Stomach smooth muscle (tissue), 2 donors: ENCODE measurements at regions not wholly inside any gene's neighbourhood (a gene's known extent, or its start where the extent isn't known, plus 50 kb on each side); places are given as distances from the start of the nearest gene placed in this dataset.
"Not testable (repeated sequence)": the region's sequence is repeated elsewhere in the genome, so short reads cannot be mapped to it uniquely, and the experiment has no call there.

Experiments
- H3K27ac ChIP-seq: one replicate; pipeline ENCODE4 v1.7.0; 2013; ENCODE audit warnings: mild to moderate bottlenecking, low read length, inconsistent platforms
- H3K27me3 ChIP-seq, 2 donors: one replicate each; pipeline ENCODE4 v1.7.0; 2013; ENCODE audit warnings: low read length in 2 of 2; ENCODE audit not compliant: insufficient read depth in 2 of 2, control insufficient read depth in 1 of 2
- H3K36me3 ChIP-seq, 2 donors: one replicate each; pipeline ENCODE4 v1.7.0; 2013; ENCODE audit warnings: low read length in 2 of 2; ENCODE audit not compliant: control insufficient read depth in 2 of 2, insufficient read depth in 2 of 2
- H3K4me1 ChIP-seq: one replicate; pipeline ENCODE4 v1.7.0; 2013; ENCODE audit warnings: low read length; ENCODE audit not compliant: control insufficient read depth, insufficient read depth
- H3K4me3 ChIP-seq, 2 donors: one replicate each; pipeline ENCODE4 v1.7.0; 2013; ENCODE audit warnings: low read length in 2 of 2
- H3K9ac ChIP-seq, 2 donors: one replicate each; pipeline ENCODE4 v1.7.0; 2013; ENCODE audit warnings: low read length in 2 of 2, mild to moderate bottlenecking in 1 of 2
- H3K9me3 ChIP-seq, 2 donors: one replicate each; pipeline ENCODE4 v1.7.0; 2013; ENCODE audit warnings: low read length in 2 of 2; ENCODE audit not compliant: control insufficient read depth in 2 of 2
- donor health status: healthy.
- donor health status: Pancreatic carcinoma.

- H3K4me1 ChIP-seq = no peaks in the 10 kb centered on the region
- H3K36me3 ChIP-seq = no peaks in the 10 kb centered on the region
- no peak overlapping the region for H3K4me3 ChIP-seq
- no peak overlapping the region for H3K27ac ChIP-seq
- no peaks in the 10 kb centered on the region for H3K27me3 ChIP-seq
- H3K9me3 ChIP-seq = no peaks in the 10 kb centered on the region
- H3K9ac ChIP-seq = no peak overlapping the region
Measured at GRCh38 chr1:188166654-188167053, 1337.9 kb downstream of the PLA2G4A start.

- no peak overlapping the region for H3K27ac ChIP-seq
- no peaks in the 10 kb centered on the region for H3K9me3 ChIP-seq
- H3K4me1 ChIP-seq = no peaks in the 10 kb centered on the region
- no peaks in the 10 kb centered on the region for H3K36me3 ChIP-seq
- H3K27me3 ChIP-seq = no peaks in the 10 kb centered on the region
- no peak overlapping the region for H3K4me3 ChIP-seq
- H3K9ac ChIP-seq = no peak overlapping the region
Measured at GRCh38 chr1:188169971-188170370, 1341.2 kb downstream of the PLA2G4A start.

GRCh38 chr1:188170411-188170810 is 1341.7 kb downstream of the PLA2G4A start:
- no peak overlapping the region for H3K4me3 ChIP-seq
- no peaks in the 10 kb centered on the region for H3K36me3 ChIP-seq
- no peaks in the 10 kb centered on the region for H3K9me3 ChIP-seq
- no peaks in the 10 kb centered on the region for H3K4me1 ChIP-seq
- H3K27ac ChIP-seq = no peak overlapping the region
- no peaks in the 10 kb centered on the region for H3K27me3 ChIP-seq
- no peak overlapping the region for H3K9ac ChIP-seq

GRCh38 chr1:188170935-188171334 is 1342.2 kb downstream of the PLA2G4A start:
- H3K27me3 ChIP-seq = no peaks in the 10 kb centered on the region
- no peaks in the 10 kb centered on the region for H3K9me3 ChIP-seq
- no peaks in the 10 kb centered on the region for H3K36me3 ChIP-seq
- no peak overlapping the region for H3K27ac ChIP-seq
- no peaks in the 10 kb centered on the region for H3K4me1 ChIP-seq
- no peak overlapping the region for H3K9ac ChIP-seq
- H3K4me3 ChIP-seq = no peak overlapping the region

GRCh38 chr1:188182063-188182462 is 1353.3 kb downstream of the PLA2G4A start:
- H3K27ac ChIP-seq, H3K4me3 ChIP-seq, H3K9ac ChIP-seq, H3K36me3 ChIP-seq, H3K27me3 ChIP-seq, H3K9me3 ChIP-seq, H3K4me1 ChIP-seq: not testable (repeated sequence)

GRCh38 chr1:188188317-188188716 is 1359.6 kb downstream of the PLA2G4A start:
- no peaks in the 10 kb centered on the region for H3K36me3 ChIP-seq
- H3K9ac ChIP-seq = no peak overlapping the region
- no peaks in the 10 kb centered on the region for H3K27me3 ChIP-seq
- peaks cover 0 to 2% of the 10 kb centered on the region in 2 donors for H3K9me3 ChIP-seq
- H3K4me1 ChIP-seq = no peaks in the 10 kb centered on the region
- H3K27ac ChIP-seq = no peak overlapping the region
- no peak overlapping the region for H3K4me3 ChIP-seq

GRCh38 chr1:188194916-188195315 is 1366.2 kb downstream of the PLA2G4A start:
- Histone ChIP-seq H3K36me3 (no peaks in the 10 kb centered on the region), H3K9me3 (peaks cover 0 to 2% of the 10 kb centered on the region in 2 donors), H3K27me3 (no peaks in the 10 kb centered on the region), H3K9ac (no peak overlapping the region), H3K4me1 (no peaks in the 10 kb centered on the region), H3K4me3 (no peak overlapping the region), H3K27ac (no peak overlapping the region)

GRCh38 chr1:188218289-188218688 is 1389.5 kb downstream of the PLA2G4A start:
- Histone ChIP-seq H3K9ac (no peak overlapping the region), H3K36me3 (no peaks in the 10 kb centered on the region), H3K27ac (no peak overlapping the region), H3K9me3 (no peaks in the 10 kb centered on the region), H3K4me1 (no peaks in the 10 kb centered on the region), H3K4me3 (no peak overlapping the region), H3K27me3 (no peaks in the 10 kb centered on the region)

- H3K4me1 ChIP-seq = no peaks in the 10 kb centered on the region
- H3K27me3 ChIP-seq = no peaks in the 10 kb centered on the region
- H3K27ac ChIP-seq = no peak overlapping the region
- no peaks in the 10 kb centered on the region for H3K36me3 ChIP-seq
- H3K4me3 ChIP-seq = no peak overlapping the region
- H3K9ac ChIP-seq = no peak overlapping the region
- no peaks in the 10 kb centered on the region for H3K9me3 ChIP-seq
Measured at GRCh38 chr1:188220051-188220450, 1391.3 kb downstream of the PLA2G4A start.

- no peak overlapping the region for H3K9ac ChIP-seq
Measured at GRCh38 chr1:188224263-188224662, 1395.5 kb downstream of the PLA2G4A start.

GRCh38 chr1:188225975-188226374 is 1397.2 kb downstream of the PLA2G4A start:
- Histone ChIP-seq H3K9me3 (no peaks in the 10 kb centered on the region), H3K36me3 (no peaks in the 10 kb centered on the region), H3K4me1 (no peaks in the 10 kb centered on the region), H3K4me3 (no peak overlapping the region), H3K27ac (no peak overlapping the region), H3K9ac (no peak overlapping the region), H3K27me3 (no peaks in the 10 kb centered on the region)

More at GRCh38 chr1:188224263-188224662, 1395.5 kb downstream of the PLA2G4A start:
- H3K27me3 ChIP-seq = no peaks in the 10 kb centered on the region
- no peaks in the 10 kb centered on the region for H3K36me3 ChIP-seq
- no peak overlapping the region for H3K4me3 ChIP-seq
- H3K27ac ChIP-seq = no peak overlapping the region
- H3K9me3 ChIP-seq = no peaks in the 10 kb centered on the region
- no peaks in the 10 kb centered on the region for H3K4me1 ChIP-seq
